Astrocyte of the spinal cord (primary cell): ENCODE measurements at regions not wholly inside any gene's neighbourhood (a gene's known extent, or its start where the extent isn't known, plus 50 kb on each side); places are given as distances from the start of the nearest gene placed in this dataset.

Experiments used
- DNase-seq: peaks from one replicate; pipeline ENCODE4 v3.0.0; 2011; ENCODE audit warnings: low read depth, low spot score
- H3K4me3 ChIP-seq: 2 replicates; pipeline ENCODE4 v1.5.1; 2011; ENCODE audit warnings: low read depth, mild to moderate bottlenecking, low read length, moderate library complexity
- in situ Hi-C: cut with HindIII; loops from 2 replicates; pipeline ENCODE4 v1.10.0; 2017; ENCODE audit warnings: low sequenced_read_pairs
- TF ChIP-seq, protein P1 (sequence below): IDR thresholded peaks from 2 replicates; pipeline ENCODE4 v1.5.1; 2012; ENCODE audit warnings: low read depth, mild to moderate bottlenecking, low read length, inconsistent platforms

DNA sequence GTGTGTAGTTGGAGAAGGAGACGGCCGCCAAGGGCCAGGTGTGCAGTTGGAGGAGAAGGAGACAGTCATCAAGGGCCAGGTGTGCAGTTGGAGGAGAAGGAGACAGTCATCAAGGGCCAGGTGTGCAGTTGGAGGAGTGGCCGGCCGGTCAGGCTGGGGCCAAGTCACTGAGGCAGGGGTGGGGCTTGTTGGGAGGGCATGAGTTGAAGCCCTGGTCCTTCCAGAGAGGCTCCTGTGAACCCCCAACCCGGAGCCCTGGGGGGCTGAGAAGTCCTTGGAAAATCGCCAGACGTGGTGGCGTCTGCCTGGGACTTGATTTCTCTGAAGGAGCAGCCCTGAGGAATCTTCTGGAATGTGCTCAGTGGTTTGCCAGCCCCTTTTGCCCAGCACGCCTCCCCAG lies 1320.5 kb downstream of the BRD1 start:
- in situ Hi-C loops, result no loop called here
- TF ChIP-seq, protein P1, sequence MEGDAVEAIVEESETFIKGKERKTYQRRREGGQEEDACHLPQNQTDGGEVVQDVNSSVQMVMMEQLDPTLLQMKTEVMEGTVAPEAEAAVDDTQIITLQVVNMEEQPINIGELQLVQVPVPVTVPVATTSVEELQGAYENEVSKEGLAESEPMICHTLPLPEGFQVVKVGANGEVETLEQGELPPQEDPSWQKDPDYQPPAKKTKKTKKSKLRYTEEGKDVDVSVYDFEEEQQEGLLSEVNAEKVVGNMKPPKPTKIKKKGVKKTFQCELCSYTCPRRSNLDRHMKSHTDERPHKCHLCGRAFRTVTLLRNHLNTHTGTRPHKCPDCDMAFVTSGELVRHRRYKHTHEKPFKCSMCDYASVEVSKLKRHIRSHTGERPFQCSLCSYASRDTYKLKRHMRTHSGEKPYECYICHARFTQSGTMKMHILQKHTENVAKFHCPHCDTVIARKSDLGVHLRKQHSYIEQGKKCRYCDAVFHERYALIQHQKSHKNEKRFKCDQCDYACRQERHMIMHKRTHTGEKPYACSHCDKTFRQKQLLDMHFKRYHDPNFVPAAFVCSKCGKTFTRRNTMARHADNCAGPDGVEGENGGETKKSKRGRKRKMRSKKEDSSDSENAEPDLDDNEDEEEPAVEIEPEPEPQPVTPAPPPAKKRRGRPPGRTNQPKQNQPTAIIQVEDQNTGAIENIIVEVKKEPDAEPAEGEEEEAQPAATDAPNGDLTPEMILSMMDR, result no peak
- DNase-seq, result no peak
- no peak overlapping the region for H3K4me3 ChIP-seq

DNA sequence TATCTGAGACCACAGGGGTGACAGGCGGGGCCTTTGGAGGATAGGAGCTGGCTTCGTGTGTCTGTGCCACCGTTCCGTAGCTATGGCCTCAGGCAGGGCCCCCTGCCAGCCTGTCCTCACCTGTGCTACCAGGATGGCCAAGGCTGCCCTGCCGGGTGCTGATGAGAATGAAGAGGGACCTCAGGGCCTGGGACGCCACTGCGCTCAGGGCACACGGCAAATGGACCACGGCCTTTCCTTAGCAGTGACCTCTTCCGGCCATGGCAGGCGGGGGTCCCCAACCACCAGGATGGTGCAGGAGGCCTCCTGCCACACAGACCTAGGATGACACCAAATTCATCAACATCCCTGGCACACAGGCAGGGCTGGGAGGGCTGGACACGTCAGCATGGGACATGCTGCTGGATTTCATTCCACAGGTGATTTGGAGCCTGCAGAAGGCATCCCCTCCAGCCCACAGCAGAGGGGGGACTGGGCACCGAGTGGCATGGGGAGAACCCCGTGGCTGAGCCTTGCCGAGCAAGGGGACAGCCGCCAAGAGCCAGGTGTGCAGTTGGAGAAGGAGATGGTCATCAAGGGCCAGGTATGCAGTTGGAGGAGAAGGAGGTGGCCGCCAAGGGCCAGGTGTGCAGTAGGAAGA lies 1321.0 kb downstream of the BRD1 start:
- TF ChIP-seq, protein P1, result no peak
- no peak overlapping the region for H3K4me3 ChIP-seq
- in situ Hi-C loops, result no loop called here
- no peak for DNase-seq

DNA sequence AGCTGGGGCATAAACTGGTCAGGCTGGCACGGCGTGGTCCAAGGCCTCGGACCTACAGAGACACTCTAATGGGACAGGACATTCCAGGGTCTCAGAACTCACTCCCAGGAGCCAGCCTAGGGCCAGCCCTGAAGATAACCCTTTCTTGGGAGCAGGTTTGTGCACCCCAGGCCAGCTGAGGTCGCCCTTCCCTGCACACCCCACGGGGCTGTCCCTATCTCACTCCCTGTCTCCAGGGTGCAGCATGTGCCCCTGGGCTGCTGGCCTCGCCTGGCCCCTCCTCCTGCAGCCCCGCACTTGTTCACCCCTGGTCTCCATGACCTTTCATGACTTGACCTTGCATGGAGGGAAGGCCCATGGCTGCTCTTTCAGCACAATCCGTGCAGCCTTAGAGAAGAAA lies 1321.8 kb downstream of the BRD1 start:
- in situ Hi-C loops, result no loop called here

DNA sequence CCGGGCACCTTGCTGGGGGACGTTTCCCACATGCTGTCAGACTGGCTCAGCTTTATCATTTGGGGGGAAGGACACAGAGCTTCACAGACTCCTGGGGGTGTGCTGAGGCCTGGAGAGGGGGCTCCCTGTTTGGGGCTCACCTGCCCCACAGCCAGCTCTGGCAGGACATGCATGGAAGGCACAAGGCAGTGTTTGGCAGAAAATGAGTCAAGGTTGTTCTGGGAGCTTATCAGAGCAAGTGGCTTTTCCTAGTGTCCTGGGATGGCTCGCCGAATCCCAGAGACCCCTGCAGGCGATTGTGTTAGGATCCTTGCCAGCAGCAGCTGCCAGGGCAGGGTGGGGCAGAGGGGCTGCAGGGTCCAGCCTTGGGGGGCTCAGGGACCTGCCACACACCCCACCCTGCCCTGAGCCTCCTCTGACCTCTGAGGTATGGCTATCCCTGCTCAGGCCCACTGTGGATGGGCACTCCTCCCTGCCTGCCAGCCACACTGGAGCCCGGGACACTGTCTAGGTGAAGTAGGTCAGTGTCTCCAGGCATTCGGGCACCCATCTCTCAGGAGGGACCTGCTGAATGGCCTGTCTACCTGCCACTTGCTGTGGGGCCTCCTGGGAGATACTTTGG lies 1323.0 kb downstream of the BRD1 start:
- TF ChIP-seq, protein P1, result no peak
- no peak overlapping the region for H3K4me3 ChIP-seq
- in situ Hi-C loops, result no loop called here
- DNase-seq, result no peak

More for the DNA sequence above, 1321.8 kb downstream of the BRD1 start:
- TF ChIP-seq, protein P1, result no peak
- no peak for DNase-seq
- no peak overlapping the region for H3K4me3 ChIP-seq

GRCh38 chr22:48503876-48504275 lies 1323.8 kb downstream of the BRD1 start:
- in situ Hi-C loops, result no loop called here
- no peak overlapping the region for H3K4me3 ChIP-seq
- no peak for DNase-seq
- TF ChIP-seq, protein P1, result no peak

- TF ChIP-seq, protein P1, result no peak
- H3K4me3 ChIP-seq, result no peak overlapping the region
- DNase-seq, result no peak
- in situ Hi-C loops, result no loop called here
These were observed 1324.5 kb downstream of the BRD1 start for GRCh38 chr22:48503035-48503625.
